HAP-1 (cell line): ENCODE measurements at regions not wholly inside any gene's neighbourhood (a gene's known extent, or its start where the extent isn't known, plus 50 kb on each side); places are given as distances from the start of the nearest gene placed in this dataset.

Experiments
- DNase-seq, 2 experiments: peaks; one replicate each; pipeline ENCODE4 v3.0.0-alpha.2; 2016 to 2020; ENCODE audit warnings: low spot score in 2 of 2
- H3K27me3 ChIP-seq: fragments of 250-450 bp; sonication (Bioruptor Pico); 2 replicates; pipeline ENCODE4 v1.5.1; 2020; ENCODE audit warnings: low read depth, mild to moderate bottlenecking, moderate library complexity
- H3K36me3 ChIP-seq: fragments of 250-450 bp; sonication (Bioruptor Pico); replicated peaks from 2 replicates; pipeline ENCODE4 v1.5.1; 2020; ENCODE audit warnings: mild to moderate bottlenecking
- H3K4me1 ChIP-seq: fragments of 250-450 bp; sonication (Bioruptor Pico); 2 replicates; pipeline ENCODE4 v1.5.1; 2020; ENCODE audit warnings: mild to moderate bottlenecking
- H3K4me3 ChIP-seq: fragments of 250-450 bp; sonication (Bioruptor Pico); 2 replicates; pipeline ENCODE4 v1.5.1; 2020; ENCODE audit warnings: mild to moderate bottlenecking, moderate library complexity
- H3K9me3 ChIP-seq: fragments of 250-450 bp; sonication (Bioruptor Pico); 2 replicates; pipeline ENCODE4 v1.5.1; 2020; ENCODE audit warnings: mild to moderate bottlenecking, moderate library complexity
- in situ Hi-C: fragments of 300-500 bp; cut with MboI; formaldehyde crosslinking; loops from 3 replicates; pipeline ENCODE4 v1.14.3; 2020; ENCODE audit warnings: low sequenced_read_pairs, inconsistent platforms, mixed read lengths

DNA sequence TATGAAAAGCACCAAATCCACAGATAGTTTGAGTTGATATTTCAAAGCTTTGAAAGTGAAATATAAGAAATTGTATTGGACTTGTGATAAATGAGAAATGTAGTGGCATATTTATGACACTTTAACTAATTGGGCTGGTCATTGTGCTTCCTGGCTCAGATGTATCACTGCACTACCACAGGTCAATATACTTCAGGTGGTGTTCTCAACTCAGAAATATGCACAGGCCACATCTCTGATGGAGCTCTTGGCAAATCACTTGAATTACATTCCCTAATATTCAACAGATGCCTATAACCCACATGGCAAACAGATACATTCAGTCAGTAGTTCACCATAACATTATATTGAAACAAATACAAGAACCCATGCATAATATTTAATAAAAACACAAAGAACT lies 209.6 kb downstream of the LYPLAL1 start:
- no peaks in the 10 kb centered on the region for H3K9me3 ChIP-seq
- no peak for DNase-seq
- peaks cover 13% of the 10 kb centered on the region for H3K4me1 ChIP-seq
- H3K36me3 ChIP-seq, result no peaks in the 10 kb centered on the region
- in situ Hi-C loops, result loop anchor here (25.0 kb wide), 2 partner anchors 171 to 1046 kb away; partner anchors contain the start of gene TGFB2
- no peak overlapping the region for H3K4me3 ChIP-seq
- no peaks in the 10 kb centered on the region for H3K27me3 ChIP-seq

DNA sequence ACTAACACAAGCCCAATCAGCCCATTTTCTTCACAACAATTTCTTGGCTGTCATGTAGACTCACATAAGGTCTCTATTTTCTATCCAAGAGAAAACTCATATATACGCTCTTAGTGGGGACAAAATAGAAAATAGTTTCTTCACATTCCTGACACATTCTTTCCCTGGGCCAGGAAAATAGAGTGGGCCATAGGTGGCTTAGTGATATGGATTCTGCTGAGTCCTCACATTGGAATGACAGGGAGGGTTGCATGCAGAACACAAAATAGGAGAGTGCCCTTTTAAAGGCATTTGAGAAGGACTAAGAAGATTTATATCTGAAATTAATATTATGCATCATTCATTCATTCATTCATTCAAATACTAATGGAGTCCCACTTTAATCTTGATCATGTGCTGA lies 207.7 kb downstream of the LYPLAL1 start:
- in situ Hi-C loops, result loop anchor here (25.0 kb wide), 2 partner anchors 169 to 1044 kb away; partner anchors contain the start of gene TGFB2
- H3K27me3 ChIP-seq, result no peaks in the 10 kb centered on the region

DNA sequence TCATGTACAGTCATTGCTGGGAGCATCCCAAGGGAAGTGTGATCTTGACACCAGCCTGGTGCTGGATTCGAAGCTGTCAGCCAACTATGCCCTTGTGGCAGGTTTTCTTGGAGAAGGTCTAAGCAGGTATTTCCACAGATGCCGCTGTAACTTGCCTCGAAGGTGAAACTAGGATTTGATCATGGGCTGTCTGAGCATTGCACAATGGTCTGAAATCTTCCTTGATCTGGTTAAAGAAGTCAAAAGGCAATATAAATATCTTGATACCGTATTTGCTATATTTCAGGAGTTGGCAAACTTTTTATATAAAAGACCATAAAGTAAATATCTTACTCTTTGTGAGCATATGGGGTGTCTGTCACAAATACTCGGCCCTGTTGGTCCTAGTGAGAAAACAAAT lies 206.8 kb downstream of the LYPLAL1 start:
- no peak for DNase-seq
- peaks cover 25% of the 10 kb centered on the region for H3K4me1 ChIP-seq
- no peaks in the 10 kb centered on the region for H3K36me3 ChIP-seq
- in situ Hi-C loops, result loop anchor here (25.0 kb wide), 2 partner anchors 168 to 1043 kb away; partner anchors contain the start of gene TGFB2
- H3K9me3 ChIP-seq, result no peaks in the 10 kb centered on the region
- H3K27me3 ChIP-seq, result no peaks in the 10 kb centered on the region
- H3K4me3 ChIP-seq, result no peak overlapping the region

More for the DNA sequence above, 207.7 kb downstream of the LYPLAL1 start:
- H3K4me3 ChIP-seq, result no peak overlapping the region
- H3K4me1 ChIP-seq, result peaks cover 24% of the 10 kb centered on the region
- H3K36me3 ChIP-seq, result no peaks in the 10 kb centered on the region
- DNase-seq, result no peak
- no peaks in the 10 kb centered on the region for H3K9me3 ChIP-seq

DNA sequence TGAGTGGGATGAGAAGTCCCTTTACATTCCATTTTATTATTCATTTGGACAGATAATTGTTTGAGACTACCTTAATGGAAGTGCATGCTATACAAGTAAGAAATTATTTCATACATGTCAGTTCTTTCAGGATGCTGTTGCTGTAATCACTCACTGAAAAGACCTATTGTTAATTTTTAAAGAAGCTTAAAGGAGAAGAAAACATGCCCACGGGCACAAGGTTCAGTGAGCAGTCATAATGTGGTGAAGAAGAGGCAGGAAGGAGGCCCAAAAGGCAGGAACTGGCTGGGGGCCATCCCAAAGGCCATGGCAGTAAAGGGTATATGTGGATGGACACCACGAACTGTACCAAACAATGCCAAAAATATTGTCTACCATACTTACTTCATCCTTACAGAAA lies 206.0 kb downstream of the LYPLAL1 start:
- Histone ChIP-seq H3K27me3 (no peaks in the 10 kb centered on the region), H3K9me3 (no peaks in the 10 kb centered on the region), H3K4me3 (no peak overlapping the region), H3K36me3 (no peaks in the 10 kb centered on the region), H3K4me1 (peaks cover 30% of the 10 kb centered on the region)
- in situ Hi-C loops, result loop anchor here (25.0 kb wide), 2 partner anchors 167 to 1042 kb away; partner anchors contain the start of gene TGFB2
- DNase-seq, result peak; percentile 62 to 77

DNA sequence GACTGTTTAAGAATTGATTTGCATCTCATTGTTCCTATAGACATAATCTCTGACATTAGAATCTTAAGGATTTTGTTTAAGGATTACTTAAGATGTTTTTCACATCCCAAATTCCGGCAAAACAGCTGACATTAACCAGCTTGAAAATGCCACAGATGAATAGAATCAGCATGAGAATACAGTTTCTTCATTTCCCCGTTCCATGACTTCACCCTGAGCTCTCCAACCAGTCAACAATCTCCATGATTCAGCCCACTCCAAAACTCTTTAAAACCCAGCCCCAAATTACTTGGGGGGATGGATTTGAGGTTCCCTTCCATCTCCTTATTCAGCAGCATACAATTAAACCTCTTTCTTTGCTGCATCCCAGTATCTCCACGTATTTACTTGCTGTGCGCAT lies 201.0 kb downstream of the LYPLAL1 start:
- Histone ChIP-seq H3K27me3 (no peaks in the 10 kb centered on the region), H3K4me3 (no peak overlapping the region), H3K36me3 (no peaks in the 10 kb centered on the region), H3K4me1 (peaks cover 50% of the 10 kb centered on the region), H3K9me3 (no peaks in the 10 kb centered on the region)
- peak; percentile 56 to 94 for DNase-seq
- in situ Hi-C loops, result loop anchor here (25.0 kb wide), 2 partner anchors 162 to 1037 kb away; partner anchors contain the start of gene TGFB2

DNA sequence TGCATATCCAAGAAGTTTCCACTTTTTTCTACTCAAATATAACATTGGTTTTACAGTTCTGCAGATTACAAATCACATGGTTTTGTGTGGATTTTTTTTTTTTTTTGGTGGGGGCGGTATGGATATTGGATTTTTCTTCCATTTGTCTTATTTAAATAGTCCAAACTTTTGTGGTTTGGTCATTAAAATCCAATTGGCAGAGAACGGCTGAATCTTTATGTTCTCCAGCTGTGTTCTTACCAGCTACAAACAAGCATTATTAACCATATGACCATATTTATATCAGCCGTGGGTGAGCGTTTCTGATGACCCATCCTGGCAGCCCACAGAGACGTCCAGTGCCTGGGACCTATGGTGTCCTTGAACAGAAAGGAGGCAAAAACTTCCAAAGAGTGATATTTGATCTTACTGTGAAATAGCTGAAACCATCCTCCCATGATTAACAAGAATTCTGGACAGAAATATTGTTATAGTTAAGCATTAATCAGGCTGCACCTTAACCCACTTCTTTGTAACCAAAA lies 200.4 kb downstream of the LYPLAL1 start:
- Histone ChIP-seq H3K27me3 (no peaks in the 10 kb centered on the region), H3K9me3 (no peaks in the 10 kb centered on the region), H3K36me3 (no peaks in the 10 kb centered on the region), H3K4me3 (no peak overlapping the region), H3K4me1 (peaks cover 46% of the 10 kb centered on the region)
- in situ Hi-C loops, result no loop called here
- DNase-seq, result peak in 1 of 2 experiments; percentile 45

DNA sequence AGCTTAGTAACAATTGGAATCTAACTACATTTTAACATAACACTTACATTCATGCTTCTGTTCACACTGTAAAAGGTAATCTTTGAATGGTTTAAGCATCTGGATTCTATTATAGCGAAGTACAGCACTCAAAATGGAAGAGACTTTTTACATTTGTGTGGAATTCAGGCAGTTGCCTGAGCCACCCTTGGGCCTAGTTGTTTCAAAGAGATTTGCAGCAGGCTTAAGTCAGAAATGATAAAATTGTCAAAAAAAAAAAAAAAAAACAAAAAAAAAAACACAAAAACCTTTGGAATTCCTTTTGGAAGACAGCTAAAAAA lies 199.9 kb downstream of the LYPLAL1 start:
- H3K27me3 ChIP-seq, result no peaks in the 10 kb centered on the region
- no peak overlapping the region for H3K4me3 ChIP-seq
- in situ Hi-C loops, result no loop called here
- no peaks in the 10 kb centered on the region for H3K36me3 ChIP-seq
- no peaks in the 10 kb centered on the region for H3K9me3 ChIP-seq
- H3K4me1 ChIP-seq, result peaks cover 48% of the 10 kb centered on the region
- DNase-seq, result peak; percentile 64 to 79

DNA sequence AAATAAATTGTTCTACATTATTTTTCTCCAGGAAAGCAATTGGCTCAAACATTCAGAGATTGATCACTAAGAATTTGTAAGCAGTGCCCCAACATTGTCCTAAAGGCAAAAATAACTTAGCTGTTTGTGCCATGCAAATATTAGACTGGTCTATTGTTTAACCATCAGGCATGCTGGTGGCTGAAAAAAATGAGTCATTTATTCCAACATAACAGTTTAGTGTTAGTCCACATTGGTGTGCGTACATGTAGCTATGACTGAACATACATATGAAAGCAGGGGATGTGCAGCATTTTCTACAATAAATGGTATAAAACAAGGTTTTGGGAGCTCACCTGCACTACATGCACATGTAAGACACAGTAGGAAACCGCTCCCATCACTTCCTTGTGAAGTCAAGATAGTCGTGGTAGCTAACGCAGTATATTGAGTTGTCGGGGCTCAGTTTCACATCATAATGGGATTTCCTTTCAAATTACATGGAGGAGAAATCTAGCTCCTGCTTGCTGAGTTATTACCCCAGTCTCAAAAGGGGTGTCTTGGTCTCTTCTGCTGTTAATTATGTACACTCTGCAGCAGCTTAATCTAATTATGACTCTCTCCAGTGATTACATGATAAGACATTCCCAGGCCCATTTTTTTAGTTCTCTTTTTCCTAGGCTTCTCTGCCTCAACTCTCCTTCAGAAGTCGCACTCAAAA lies 199.4 kb downstream of the LYPLAL1 start:
- H3K27me3 ChIP-seq, result no peaks in the 10 kb centered on the region
- H3K9me3 ChIP-seq, result no peaks in the 10 kb centered on the region
- in situ Hi-C loops, result no loop called here
- no peak overlapping the region for H3K4me3 ChIP-seq
- DNase-seq, result no peak
- no peaks in the 10 kb centered on the region for H3K36me3 ChIP-seq
- H3K4me1 ChIP-seq, result peaks cover 48% of the 10 kb centered on the region

DNA sequence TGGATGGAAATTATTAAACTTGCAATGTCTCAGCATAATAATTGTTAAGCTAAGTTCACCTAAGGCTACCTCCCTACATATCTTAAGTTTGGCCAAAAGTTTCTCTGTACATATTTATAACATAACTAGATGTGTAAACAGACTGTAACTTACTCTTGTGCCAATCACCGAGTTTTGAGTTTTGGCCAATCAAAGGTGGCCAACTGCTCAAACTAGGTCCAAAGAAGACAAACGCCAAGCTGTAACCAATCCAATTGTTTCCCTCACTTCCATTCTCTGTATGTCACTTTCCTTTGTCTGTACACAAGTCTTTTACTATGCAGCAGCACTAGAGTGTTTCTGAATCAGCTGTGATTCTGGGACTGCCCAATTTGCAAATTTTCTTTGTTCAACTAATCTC lies 197.8 kb downstream of the LYPLAL1 start:
- H3K4me1 ChIP-seq, result peaks cover 38% of the 10 kb centered on the region
- H3K4me3 ChIP-seq, result no peak overlapping the region
- DNase-seq, result peak in 1 of 2 experiments; percentile 53
- H3K36me3 ChIP-seq, result no peaks in the 10 kb centered on the region
- no peaks in the 10 kb centered on the region for H3K27me3 ChIP-seq
- no peaks in the 10 kb centered on the region for H3K9me3 ChIP-seq
- in situ Hi-C loops, result no loop called here

DNA sequence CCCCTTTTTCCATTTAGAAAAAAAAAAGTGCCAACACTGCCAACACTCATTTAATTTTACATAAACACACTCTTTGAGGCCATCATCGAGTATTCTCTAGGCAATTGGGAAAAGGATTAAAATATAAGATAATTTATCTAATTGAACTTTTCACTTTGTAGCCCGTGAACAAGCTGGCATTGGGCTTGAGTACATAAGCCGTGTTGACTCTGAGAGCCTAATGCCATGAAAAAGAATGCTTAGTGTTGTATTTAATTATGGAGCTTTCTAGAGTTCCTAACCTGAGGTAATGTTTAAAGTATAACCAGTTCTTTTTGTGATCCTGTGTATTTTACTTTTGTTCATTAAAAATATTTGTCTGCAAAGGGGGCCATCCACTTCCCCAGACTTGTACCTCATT lies 193.8 kb downstream of the LYPLAL1 start:
- H3K4me1 ChIP-seq, result peaks cover 15% of the 10 kb centered on the region
- no peak for DNase-seq

DNA sequence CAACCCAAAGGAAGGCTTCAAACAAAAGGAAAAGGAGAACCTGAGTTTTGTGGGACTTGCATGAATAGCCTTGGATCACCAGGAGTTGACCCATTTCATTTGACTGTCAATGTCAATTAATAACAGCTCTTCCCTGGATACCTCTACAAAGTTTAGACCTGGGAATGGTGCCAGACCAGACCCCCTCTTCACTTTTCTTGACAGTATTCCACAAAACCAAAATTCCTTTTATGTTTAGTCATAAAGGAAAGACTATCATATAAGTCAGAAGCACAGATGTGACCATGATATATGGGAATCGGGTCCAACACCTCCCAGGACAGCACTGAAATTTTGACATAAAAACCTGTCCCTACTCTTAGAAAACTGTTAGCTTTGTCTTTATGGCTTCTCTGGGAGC lies 191.8 kb downstream of the LYPLAL1 start:
- in situ Hi-C loops, result no loop called here
- no peaks in the 10 kb centered on the region for H3K27me3 ChIP-seq
- no peaks in the 10 kb centered on the region for H3K36me3 ChIP-seq
- no peak overlapping the region for H3K4me3 ChIP-seq
- no peak for DNase-seq
- peaks cover 5% of the 10 kb centered on the region; the same call in 1 of the 2 replicates for H3K4me1 ChIP-seq
- no peaks in the 10 kb centered on the region for H3K9me3 ChIP-seq

More for the DNA sequence above, 193.8 kb downstream of the LYPLAL1 start:
- Histone ChIP-seq H3K9me3 (no peaks in the 10 kb centered on the region), H3K36me3 (no peaks in the 10 kb centered on the region), H3K4me3 (no peak overlapping the region), H3K27me3 (no peaks in the 10 kb centered on the region)
- in situ Hi-C loops, result no loop called here

DNA sequence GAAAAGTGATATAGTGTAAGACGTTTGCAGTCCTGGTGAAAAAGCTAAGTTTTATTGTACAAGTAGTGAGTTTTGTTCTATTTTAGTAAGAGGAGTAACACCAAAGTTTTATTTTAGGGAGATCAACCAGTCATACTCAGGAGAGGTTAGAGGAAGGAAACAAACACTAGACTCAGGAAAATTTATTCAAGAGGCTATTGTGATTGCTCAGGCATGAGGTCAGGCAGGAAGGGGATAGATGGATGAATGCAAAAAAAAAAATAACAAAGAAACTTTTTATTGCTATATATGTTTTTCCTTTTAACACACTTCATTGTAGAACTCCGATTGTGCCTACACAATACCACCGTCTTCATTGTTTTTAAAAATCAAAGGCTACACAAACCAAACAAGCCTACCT lies 189.0 kb downstream of the LYPLAL1 start:
- no peak for DNase-seq
- peaks cover 12% of the 10 kb centered on the region for H3K4me1 ChIP-seq
- no peak overlapping the region for H3K4me3 ChIP-seq
- H3K27me3 ChIP-seq, result no peaks in the 10 kb centered on the region
- no peaks in the 10 kb centered on the region for H3K36me3 ChIP-seq
- in situ Hi-C loops, result no loop called here
- H3K9me3 ChIP-seq, result no peaks in the 10 kb centered on the region

DNA sequence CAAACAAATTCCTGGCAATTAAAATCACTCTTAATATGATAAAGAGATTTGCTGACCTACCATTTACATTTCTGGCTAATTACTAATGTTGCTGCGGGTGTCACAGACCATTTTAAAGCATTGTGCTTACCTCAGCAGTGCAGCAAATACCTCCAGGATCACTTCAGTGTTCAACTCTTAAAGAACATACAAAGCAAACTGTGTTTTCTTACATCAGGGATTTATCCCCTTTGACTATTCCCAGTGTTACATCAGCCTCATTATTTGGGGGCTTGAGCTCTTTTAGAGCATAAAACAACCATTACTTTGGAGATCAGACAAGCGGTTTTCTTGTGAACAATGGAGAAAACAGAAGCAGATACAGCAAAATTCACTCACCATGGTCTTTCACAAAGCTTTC lies 185.4 kb downstream of the LYPLAL1 start:
- Histone ChIP-seq H3K36me3 (no peaks in the 10 kb centered on the region), H3K4me1 (peaks cover 12% of the 10 kb centered on the region), H3K9me3 (no peaks in the 10 kb centered on the region), H3K4me3 (no peak overlapping the region), H3K27me3 (no peaks in the 10 kb centered on the region)
- in situ Hi-C loops, result no loop called here
- DNase-seq, result peak in 1 of 2 experiments; percentile 45

DNA sequence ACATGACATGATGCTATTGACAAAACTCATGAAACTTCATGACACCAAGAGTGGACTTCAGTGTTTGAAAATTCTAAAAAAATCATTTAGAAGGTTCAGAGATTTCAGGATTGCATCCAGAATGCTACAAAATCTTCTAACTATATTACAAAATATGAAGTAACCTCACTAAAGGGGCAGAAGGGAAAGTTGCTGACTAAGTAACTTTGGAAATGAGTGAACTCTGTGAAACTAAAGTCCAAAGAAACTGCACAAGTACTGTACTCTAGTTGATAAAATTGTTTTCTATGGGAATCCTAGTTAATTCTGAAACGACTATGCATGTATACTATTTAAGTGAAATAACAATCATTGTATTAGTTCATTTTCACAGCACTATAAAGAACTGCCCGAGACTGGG lies 184.4 kb downstream of the LYPLAL1 start:
- no peaks in the 10 kb centered on the region for H3K9me3 ChIP-seq
- peaks cover 12% of the 10 kb centered on the region for H3K4me1 ChIP-seq
- H3K36me3 ChIP-seq, result no peaks in the 10 kb centered on the region
- DNase-seq, result no peak
- H3K27me3 ChIP-seq, result no peaks in the 10 kb centered on the region
- no peak overlapping the region for H3K4me3 ChIP-seq
- in situ Hi-C loops, result no loop called here
